ENCODE measurements at regions not wholly inside any gene's neighbourhood (a gene's known extent, or its start where the extent isn't known, plus 50 kb on each side); places are given as distances from the start of the nearest gene placed in this dataset.

DNA sequence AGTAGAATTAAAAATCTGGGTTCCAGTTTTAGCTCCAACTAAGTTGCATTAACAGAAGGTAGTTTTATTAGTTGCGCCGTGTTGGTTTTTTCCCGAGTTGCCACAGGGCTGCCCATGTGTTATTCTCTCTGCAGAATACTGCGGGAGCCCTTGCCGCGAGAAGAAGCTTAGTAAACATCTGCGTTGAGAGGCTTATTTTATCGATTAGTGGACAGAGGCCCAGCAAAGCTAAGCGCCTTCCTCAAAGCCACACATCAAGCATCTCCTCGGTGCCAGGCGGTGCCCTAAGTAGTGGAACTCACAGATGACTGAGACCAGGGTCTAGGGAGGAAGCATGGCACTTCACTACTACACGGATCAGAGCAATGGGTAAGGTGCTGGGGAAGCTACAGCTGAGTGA lies 212.3 kb upstream of the IRX5 start:
- TF ChIP-seq, protein P1, sequence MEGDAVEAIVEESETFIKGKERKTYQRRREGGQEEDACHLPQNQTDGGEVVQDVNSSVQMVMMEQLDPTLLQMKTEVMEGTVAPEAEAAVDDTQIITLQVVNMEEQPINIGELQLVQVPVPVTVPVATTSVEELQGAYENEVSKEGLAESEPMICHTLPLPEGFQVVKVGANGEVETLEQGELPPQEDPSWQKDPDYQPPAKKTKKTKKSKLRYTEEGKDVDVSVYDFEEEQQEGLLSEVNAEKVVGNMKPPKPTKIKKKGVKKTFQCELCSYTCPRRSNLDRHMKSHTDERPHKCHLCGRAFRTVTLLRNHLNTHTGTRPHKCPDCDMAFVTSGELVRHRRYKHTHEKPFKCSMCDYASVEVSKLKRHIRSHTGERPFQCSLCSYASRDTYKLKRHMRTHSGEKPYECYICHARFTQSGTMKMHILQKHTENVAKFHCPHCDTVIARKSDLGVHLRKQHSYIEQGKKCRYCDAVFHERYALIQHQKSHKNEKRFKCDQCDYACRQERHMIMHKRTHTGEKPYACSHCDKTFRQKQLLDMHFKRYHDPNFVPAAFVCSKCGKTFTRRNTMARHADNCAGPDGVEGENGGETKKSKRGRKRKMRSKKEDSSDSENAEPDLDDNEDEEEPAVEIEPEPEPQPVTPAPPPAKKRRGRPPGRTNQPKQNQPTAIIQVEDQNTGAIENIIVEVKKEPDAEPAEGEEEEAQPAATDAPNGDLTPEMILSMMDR (IDR thresholded peaks at IDR 0.05), result no peak
- TF ChIP-seq POLR2A (IDR thresholded peaks at IDR 0.05), result no peak
